Naive thymus-derived CD4-positive, alpha-beta T cell (primary cell): ENCODE measurements at regions not wholly inside any gene's neighbourhood (a gene's known extent, or its start where the extent isn't known, plus 50 kb on each side); places are given as distances from the start of the nearest gene placed in this dataset.
"Not testable (repeated sequence)": the region's sequence is repeated elsewhere in the genome, so short reads cannot be mapped to it uniquely, and the experiment has no call there.

ENCODE experiments used
- ATAC-seq: fragments of 150-1000 bp; cut with Tn5 transposase; 2 replicates; pipeline ENCODE4 v1.10.0; 2021; ENCODE audit warnings: mild to moderate bottlenecking, moderate library complexity
- CTCF ChIA-PET: fragments of 350-600 bp; sonication (Branson Sonifier 250); formaldehyde crosslinking; loops from one replicate; lab custom pipeline; 2021; ENCODE audit warnings: antibody characterized with exemption; lab: Charles Lee
- POLR2A ChIA-PET: fragments of 350-600 bp; sonication (Branson Sonifier 250); formaldehyde crosslinking; loops from one replicate; lab custom pipeline; 2021; ENCODE audit warnings: antibody characterized with exemption, inconsistent platforms; lab: Charles Lee
- DNase-seq, 9 donors: peaks; one replicate each; pipeline versions ENCODE4 v3.0.0 to v3.0.0-alpha.2; 2020 to 2022; ENCODE audit warnings: mixed read lengths in 1 of 9
- H3K27ac ChIP-seq: one replicate; pipeline ENCODE4 v1.7.0; 2013; ENCODE audit warnings: mild to moderate bottlenecking, low read depth, low read length, moderate library complexity
- H3K27me3 ChIP-seq, 2 donors: one replicate each; pipeline ENCODE4 v1.7.0; 2013; ENCODE audit warnings: low read length in 2 of 2, mild to moderate bottlenecking in 2 of 2, moderate library complexity in 2 of 2; ENCODE audit not compliant: control insufficient read depth in 2 of 2, insufficient read depth in 2 of 2
- H3K36me3 ChIP-seq, 3 experiments: 1 replicate in 2 of 3; 2 replicates in 1 of 3; pipeline ENCODE4 v1.7.0; 2013; ENCODE audit warnings: low read length in 3 of 3, mild to moderate bottlenecking in 3 of 3, moderate library complexity in 1 of 3; ENCODE audit not compliant: insufficient read depth in 3 of 3, control insufficient read depth in 2 of 3
- H3K4me1 ChIP-seq, 2 donors: one replicate each; pipeline ENCODE4 v1.7.0; 2013; ENCODE audit warnings: low read length in 2 of 2, mild to moderate bottlenecking in 2 of 2, moderate library complexity in 1 of 2; ENCODE audit not compliant: control insufficient read depth in 2 of 2, insufficient read depth in 2 of 2
- H3K4me3 ChIP-seq: 2 replicates; pipeline ENCODE4 v1.7.0; 2013; ENCODE audit warnings: mild to moderate bottlenecking, low read length
- H3K9me3 ChIP-seq, 3 experiments: 1 replicate in 2 of 3; 2 replicates in 1 of 3; pipeline ENCODE4 v1.7.0; 2013; ENCODE audit warnings: low read length in 3 of 3; ENCODE audit not compliant: control insufficient read depth in 2 of 3
- H3K27ac Mint-ChIP-seq, 9 donors: one replicate each; pipeline ENCODE4 v1.8.0; 2020 to 2022; ENCODE audit warnings: mixed read lengths in 9 of 9, mild to moderate bottlenecking in 8 of 9, moderate library complexity in 5 of 9, inconsistent platforms in 2 of 9
- H3K27me3 Mint-ChIP-seq, 5 donors: one replicate each; pipeline ENCODE4 v1.8.0; 2021 to 2022; ENCODE audit warnings: mixed read lengths in 5 of 5, mild to moderate bottlenecking in 1 of 5
- H3K36me3 Mint-ChIP-seq, 5 donors: one replicate each; pipeline ENCODE4 v1.8.0; 2020 to 2022; ENCODE audit warnings: mixed read lengths in 5 of 5, mild to moderate bottlenecking in 3 of 5, inconsistent platforms in 1 of 5
- H3K4me1 Mint-ChIP-seq, 7 donors: one replicate each; pipeline ENCODE4 v1.8.0; 2020 to 2022; ENCODE audit warnings: mixed read lengths in 7 of 7, mild to moderate bottlenecking in 3 of 7, inconsistent platforms in 1 of 7
- H3K4me3 Mint-ChIP-seq, 10 donors: one replicate each; pipeline ENCODE4 v1.8.0; 2020 to 2022; ENCODE audit warnings: mild to moderate bottlenecking in 10 of 10, mixed read lengths in 10 of 10, moderate library complexity in 6 of 10, inconsistent platforms in 2 of 10
- H3K9me3 Mint-ChIP-seq, 11 donors: one replicate each; pipeline ENCODE4 v1.8.0; 2020 to 2022; ENCODE audit warnings: mixed read lengths in 11 of 11, mild to moderate bottlenecking in 4 of 11, inconsistent platforms in 1 of 11, moderate library complexity in 1 of 11
- intact Hi-C, 2 donors: fragments of 100-400 bp; cut with micrococcal nuclease; formaldehyde crosslinking; loops; one replicate each; pipeline ENCODE4 v1.15.1; 2023

GRCh38 chr7:125264174-125264856 is 334.7 kb upstream of the POT1 start:
- H3K36me3 Mint-ChIP-seq, H3K9me3 ChIP-seq, intact Hi-C loops, H3K36me3 ChIP-seq, H3K27me3 ChIP-seq, H3K4me3 Mint-ChIP-seq, CTCF ChIA-PET, H3K27me3 Mint-ChIP-seq, POLR2A ChIA-PET, ATAC-seq, H3K4me1 ChIP-seq, H3K4me1 Mint-ChIP-seq, H3K27ac ChIP-seq, H3K4me3 ChIP-seq, DNase-seq, H3K27ac Mint-ChIP-seq: not testable (repeated sequence)
- peaks cover 0 to 12% (median 0%) of the 10 kb centered on the region in 11 donors for H3K9me3 Mint-ChIP-seq

GRCh38 chr7:125258876-125259417 is 329.3 kb upstream of the POT1 start:
- POLR2A ChIA-PET, H3K4me1 Mint-ChIP-seq, CTCF ChIA-PET, H3K36me3 Mint-ChIP-seq, H3K27me3 ChIP-seq, H3K9me3 ChIP-seq, intact Hi-C loops, H3K4me3 ChIP-seq, H3K27ac Mint-ChIP-seq, H3K36me3 ChIP-seq, H3K9me3 Mint-ChIP-seq, ATAC-seq, H3K4me3 Mint-ChIP-seq, H3K27ac ChIP-seq, H3K4me1 ChIP-seq, H3K27me3 Mint-ChIP-seq, DNase-seq: not testable (repeated sequence)

GRCh38 chr7:125257617-125258016 is 328.0 kb upstream of the POT1 start:
- no peak for ATAC-seq
- Mint-ChIP-seq H3K4me3 (no peak overlapping the region), H3K36me3 (no peaks in the 10 kb centered on the region), H3K27me3 (no peaks in the 10 kb centered on the region), H3K4me1 (no peaks in the 10 kb centered on the region), H3K27ac (no peak overlapping the region), H3K9me3 (peaks cover 0 to 12% (median 0%) of the 10 kb centered on the region in 11 donors)
- no peaks in the 10 kb centered on the region for H3K4me1 ChIP-seq
- H3K36me3 ChIP-seq = no peaks in the 10 kb centered on the region
- no peaks in the 10 kb centered on the region for H3K27me3 ChIP-seq
- no peak overlapping the region for H3K4me3 ChIP-seq
- ChIA-PET POLR2A (no interaction called here), CTCF (no interaction called here)
- intact Hi-C loops = no loop called here
- no peaks in the 10 kb centered on the region for H3K9me3 ChIP-seq
- H3K27ac ChIP-seq = no peak overlapping the region
- no peak for DNase-seq

- intact Hi-C loops = no loop called here
- H3K4me1 Mint-ChIP-seq = no peaks in the 10 kb centered on the region
Measured at GRCh38 chr7:125256446-125256845, 326.8 kb upstream of the POT1 start.

GRCh38 chr7:125255810-125256209 is 326.2 kb upstream of the POT1 start:
- H3K27ac ChIP-seq = no peak overlapping the region
- H3K36me3 ChIP-seq = no peaks in the 10 kb centered on the region
- ChIA-PET CTCF (no interaction called here), POLR2A (no interaction called here)
- H3K27ac Mint-ChIP-seq = no peak overlapping the region
- H3K27me3 ChIP-seq = no peaks in the 10 kb centered on the region
- no peaks in the 10 kb centered on the region for H3K36me3 Mint-ChIP-seq
- no peaks in the 10 kb centered on the region for H3K4me1 Mint-ChIP-seq
- no peaks in the 10 kb centered on the region for H3K27me3 Mint-ChIP-seq
- no peak overlapping the region for H3K4me3 Mint-ChIP-seq
- H3K4me1 ChIP-seq = no peaks in the 10 kb centered on the region
- no peak for ATAC-seq
- H3K9me3 Mint-ChIP-seq = peaks cover 0 to 6% (median 0%) of the 10 kb centered on the region in 11 donors
- DNase-seq = no peak
- intact Hi-C loops = no loop called here
- H3K9me3 ChIP-seq = no peaks in the 10 kb centered on the region
- H3K4me3 ChIP-seq = no peak overlapping the region

More at GRCh38 chr7:125256446-125256845, 326.8 kb upstream of the POT1 start:
- H3K27me3 Mint-ChIP-seq = no peaks in the 10 kb centered on the region
- no peaks in the 10 kb centered on the region for H3K9me3 ChIP-seq
- H3K4me3 Mint-ChIP-seq = no peak overlapping the region
- H3K36me3 ChIP-seq = no peaks in the 10 kb centered on the region
- no peak overlapping the region for H3K27ac ChIP-seq
- ChIA-PET CTCF (no interaction called here), POLR2A (no interaction called here)
- H3K27ac Mint-ChIP-seq = no peak overlapping the region
- ATAC-seq (no peak), DNase-seq (no peak)
- H3K36me3 Mint-ChIP-seq = no peaks in the 10 kb centered on the region
- no peak overlapping the region for H3K4me3 ChIP-seq
- H3K9me3 Mint-ChIP-seq = peaks cover 0 to 6% (median 0%) of the 10 kb centered on the region in 11 donors
- no peaks in the 10 kb centered on the region for H3K27me3 ChIP-seq
- no peaks in the 10 kb centered on the region for H3K4me1 ChIP-seq

GRCh38 chr7:125254566-125254965 is 324.9 kb upstream of the POT1 start:
- DNase-seq = no peak
- ChIA-PET CTCF (no interaction called here), POLR2A (no interaction called here)
- Histone ChIP-seq H3K4me1 (no peaks in the 10 kb centered on the region), H3K27ac (no peak overlapping the region), H3K4me3 (no peak overlapping the region), H3K36me3 (no peaks in the 10 kb centered on the region), H3K9me3 (no peaks in the 10 kb centered on the region), H3K27me3 (no peaks in the 10 kb centered on the region)
- H3K4me1 Mint-ChIP-seq = no peaks in the 10 kb centered on the region
- intact Hi-C loops = no loop called here
- no peaks in the 10 kb centered on the region for H3K27me3 Mint-ChIP-seq
- no peak overlapping the region for H3K4me3 Mint-ChIP-seq
- H3K9me3 Mint-ChIP-seq = peaks cover 0 to 6% (median 0%) of the 10 kb centered on the region in 11 donors
- no peak for ATAC-seq
- H3K27ac Mint-ChIP-seq = no peak overlapping the region
- no peaks in the 10 kb centered on the region for H3K36me3 Mint-ChIP-seq
